IMR-90 (cell line): ENCODE measurements at regions not wholly inside any gene's neighbourhood (a gene's known extent, or its start where the extent isn't known, plus 50 kb on each side); places are given as distances from the start of the nearest gene placed in this dataset.

Experiments
- ATAC-seq: fragments of 200-7000 bp; cut with Tn5 transposase; 2 replicates; pipeline ENCODE4 v1.9.1; 2020; ENCODE audit warnings: low read depth, mild to moderate bottlenecking, moderate library complexity
- BruUV-seq: library from RNA; stranded (reverse); fragments of 400-500 nt; replicated peaks from 2 replicates; lab custom pipeline; 2021; lab: Mats Ljungman, UMichigan
- CTCF ChIA-PET: fragments of 300-600 bp; formaldehyde crosslinking; extraction: SDS; loops from one replicate; lab custom pipeline; 2021; ENCODE audit warnings: antibody characterized with exemption; lab: Yijun Ruan, JAX
- POLR2A ChIA-PET: fragments of 300-600 bp; sonication (Branson Sonifier 250); formaldehyde crosslinking; loops from one replicate; lab custom pipeline; 2022; ENCODE audit warnings: antibody characterized with exemption; ENCODE audit not compliant: unreplicated experiment; lab: Charles Lee
- DNase-seq: peaks from one replicate; pipeline ENCODE4 v3.0.0; 2013
- H2AFZ ChIP-seq: replicated peaks from 2 replicates; pipeline ENCODE3; 2013; ENCODE audit warnings: low read length, mild to moderate bottlenecking; ENCODE audit not compliant: poor library complexity
- H2AK5ac ChIP-seq: 2 replicates; pipeline ENCODE4 v1.6.1; 2013; ENCODE audit warnings: low read depth, low read length, inconsistent platforms
- H2AK9ac ChIP-seq: replicated peaks from 2 replicates; pipeline ENCODE3; 2013; ENCODE audit warnings: mild to moderate bottlenecking, low read depth, low read length, moderate library complexity; ENCODE audit not compliant: poor library complexity
- H2BK120ac ChIP-seq: 2 replicates; pipeline ENCODE4 v1.6.1; 2013; ENCODE audit warnings: low read depth, low read length, inconsistent platforms
- H2BK15ac ChIP-seq: 3 replicates; pipeline ENCODE4 v1.6.1; 2013; ENCODE audit warnings: low read depth, low read length, inconsistent platforms
- H2BK20ac ChIP-seq: 2 replicates; pipeline ENCODE4 v1.6.1; 2013; ENCODE audit warnings: low read depth, mild to moderate bottlenecking, inconsistent platforms, low read length, moderate library complexity
- H2BK5ac ChIP-seq: 2 replicates; pipeline ENCODE4 v1.6.1; 2013; ENCODE audit warnings: mild to moderate bottlenecking, low read depth, low read length, inconsistent platforms; ENCODE audit not compliant: poor library complexity, severe bottlenecking
- H3K14ac ChIP-seq: replicated peaks from 2 replicates; pipeline ENCODE4 v1.6.1; 2013; ENCODE audit warnings: low read depth, low read length, inconsistent platforms
- H3K18ac ChIP-seq: 2 replicates; pipeline ENCODE4 v1.6.1; 2013; ENCODE audit warnings: low read depth, low read length, control low read depth
- H3K23ac ChIP-seq: 2 replicates; pipeline ENCODE4 v1.6.1; 2013; ENCODE audit warnings: low read depth, low read length, inconsistent platforms
- H3K27ac ChIP-seq: 2 replicates; pipeline ENCODE4 v1.5.1; 2013; ENCODE audit warnings: mild to moderate bottlenecking, control low read depth, low read length; ENCODE audit not compliant: insufficient read depth
- H3K27me3 ChIP-seq: 2 replicates; pipeline ENCODE4 v1.6.1; 2013; ENCODE audit warnings: low read length; ENCODE audit not compliant: control insufficient read depth, insufficient read depth
- H3K36me3 ChIP-seq: 2 replicates; pipeline ENCODE4 v1.6.1; 2013; ENCODE audit warnings: low read length, mixed read lengths; ENCODE audit not compliant: control insufficient read depth, insufficient read depth
- H3K4ac ChIP-seq: 2 replicates; pipeline ENCODE4 v1.6.1; 2013; ENCODE audit warnings: low read depth, low read length, inconsistent platforms
- H3K4me1 ChIP-seq: 2 replicates; pipeline ENCODE4 v1.6.1; 2013; ENCODE audit warnings: low read length, mixed read lengths; ENCODE audit not compliant: control insufficient read depth, insufficient read depth
- H3K4me2 ChIP-seq: 2 replicates; pipeline ENCODE4 v1.6.1; 2013; ENCODE audit warnings: low read depth, mild to moderate bottlenecking, control low read depth, low read length, moderate library complexity
- H3K4me3 ChIP-seq: 2 replicates; pipeline ENCODE4 v1.5.1; 2013; ENCODE audit warnings: low read depth, mild to moderate bottlenecking, control low read depth, low read length, moderate library complexity; ENCODE audit not compliant: insufficient read depth
- H3K56ac ChIP-seq: 2 replicates; pipeline ENCODE4 v1.6.1; 2013; ENCODE audit warnings: low read length, inconsistent platforms; ENCODE audit not compliant: insufficient read depth; ENCODE audit errors: extremely low read depth
- H3K79me1 ChIP-seq, 2 experiments: 2 replicates each; pipeline ENCODE4 v1.6.1; 2013; ENCODE audit warnings: low read length in 2 of 2, inconsistent platforms in 1 of 2, low read depth in 1 of 2
- H3K9ac ChIP-seq: 2 replicates; pipeline ENCODE4 v1.6.1; 2013; ENCODE audit warnings: low read depth, low read length, control low read depth
- H3K9me1 ChIP-seq: 2 replicates; pipeline ENCODE4 v1.6.1; 2013; ENCODE audit warnings: low read length, inconsistent platforms; ENCODE audit not compliant: insufficient read depth
- H3K9me3 ChIP-seq: 2 replicates; pipeline ENCODE4 v1.6.1; 2013; ENCODE audit warnings: low read length; ENCODE audit not compliant: control insufficient read depth, insufficient read depth
- H4K20me1 ChIP-seq: 2 replicates; pipeline ENCODE4 v1.6.1; 2013; ENCODE audit warnings: low read length, inconsistent platforms; ENCODE audit not compliant: insufficient read depth
- H4K5ac ChIP-seq: 2 replicates; pipeline ENCODE4 v1.6.1; 2013; ENCODE audit warnings: mild to moderate bottlenecking, low read depth, low read length, control low read depth
- H4K8ac ChIP-seq, 2 experiments: 2 replicates each; pipeline ENCODE4 v1.6.1; 2013; ENCODE audit warnings: low read depth in 2 of 2, low read length in 2 of 2, control low read depth in 1 of 2, inconsistent platforms in 1 of 2
- H4K91ac ChIP-seq: 2 replicates; pipeline ENCODE4 v1.6.1; 2013; ENCODE audit warnings: low read depth, low read length, inconsistent platforms; ENCODE audit not compliant: insufficient read depth
- BHLHE40 ChIP-seq: fragments of 150-350 bp; IDR thresholded peaks from 2 replicates; pipeline ENCODE4 v1.6.1; 2016; ENCODE audit warnings: mild to moderate bottlenecking, low read depth, low read length
- CEBPB ChIP-seq: IDR thresholded peaks from 2 replicates; pipeline ENCODE4 v1.6.1; 2012; ENCODE audit warnings: low read depth, low read length, improper control_type of control experiment
- CHD1 ChIP-seq: IDR thresholded peaks from 2 replicates; pipeline ENCODE4 v1.6.1; 2012; ENCODE audit warnings: low read depth, low read length, improper control_type of control experiment
- FOS ChIP-seq: fragments of 150-350 bp; IDR thresholded peaks from 2 replicates; pipeline ENCODE4 v1.6.1; 2016; ENCODE audit warnings: low read depth, low read length
- MAFK ChIP-seq: IDR thresholded peaks from 2 replicates; pipeline ENCODE4 v1.6.1; 2012; ENCODE audit warnings: low read depth, low read length, improper control_type of control experiment
- MAZ ChIP-seq: IDR thresholded peaks from 2 replicates; pipeline ENCODE4 v1.6.1; 2012; ENCODE audit warnings: low read depth, mild to moderate bottlenecking, low read length, improper control_type of control experiment, moderate library complexity, borderline replicate concordance
- POLR2A ChIP-seq: IDR thresholded peaks from 2 replicates; pipeline ENCODE4 v1.6.1; 2012; ENCODE audit warnings: mild to moderate bottlenecking, low read depth, low read length
- RCOR1 ChIP-seq: IDR thresholded peaks from 2 replicates; pipeline ENCODE4 v1.6.1; 2012; ENCODE audit warnings: mild to moderate bottlenecking, low read length, improper control_type of control experiment; ENCODE audit not compliant: insufficient replicate concordance
- SMC3 ChIP-seq: fragments of 150-350 bp; IDR thresholded peaks from 2 replicates; pipeline ENCODE4 v1.6.1; 2016; ENCODE audit warnings: low read depth, mild to moderate bottlenecking, antibody characterized with exemption, low read length, moderate library complexity
- WGBS, 2 experiments: methylation state at CpG; one replicate each; pipeline versions ENCODE4 v1.1.5 to v1.1.7; 2013; ENCODE audit warnings: missing lambda C conversion rate in 2 of 2; ENCODE audit not compliant: insufficient read length in 1 of 2; ENCODE audit errors: extremely low coverage in 2 of 2; 5-methylcytosine and 5-hydroxymethylcytosine counted together
- dilution Hi-C: fragments of 300-500 bp; cut with HindIII; formaldehyde crosslinking; loops from one replicate; pipeline ENCODE4 v1.14.3; 2018; ENCODE audit warnings: low sequenced_read_pairs; ENCODE audit not compliant: unreplicated experiment
- in situ Hi-C: fragments of 300-500 bp; cut with MboI; formaldehyde crosslinking; loops from 3 replicates; pipeline ENCODE4 v1.14.3; 2019; ENCODE audit warnings: low sequenced_read_pairs, inconsistent platforms, mixed read lengths
- intact Hi-C: fragments of 100-400 bp; cut with micrococcal nuclease; formaldehyde crosslinking; loops from 2 replicates; pipeline ENCODE4 v1.10.0; 2022

DNA sequence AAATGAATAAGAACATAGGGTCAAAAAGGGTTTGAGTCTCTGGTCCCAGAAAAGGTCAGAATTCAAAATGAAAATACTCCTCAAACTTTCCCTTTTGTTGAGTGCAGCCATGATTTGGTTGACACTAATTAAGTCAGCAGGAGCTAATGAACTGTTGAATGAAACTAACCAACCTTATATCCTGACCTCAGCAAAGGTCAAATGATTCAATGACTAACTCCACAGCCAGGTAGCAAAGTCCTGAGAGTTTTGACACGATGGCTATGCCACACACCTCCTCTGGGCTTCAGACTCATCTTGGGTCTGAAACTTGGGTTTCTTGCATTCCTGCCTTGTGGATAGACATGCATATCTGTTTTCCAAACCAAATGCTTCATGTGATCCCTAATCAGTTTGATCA is 172.3 kb downstream of the INO80D start:
- Histone ChIP-seq H3K9me3 (no peaks in the 10 kb centered on the region; the same call in 1 of the 2 replicates), H3K14ac (no peak overlapping the region), H3K9ac (no peak overlapping the region), H2AK5ac (no peak overlapping the region), H3K4me1 (no peaks in the 10 kb centered on the region), H4K8ac (no peak overlapping the region), H3K18ac (no peak overlapping the region), H4K91ac (no peak overlapping the region), H3K4me2 (no peak overlapping the region), H3K27ac (no peak overlapping the region), H2BK20ac (no peak overlapping the region), H3K4me3 (no peak overlapping the region), H3K27me3 (peaks cover 24% of the 10 kb centered on the region), H2BK120ac (no peak overlapping the region), H4K20me1 (no peaks in the 10 kb centered on the region), H3K36me3 (no peaks in the 10 kb centered on the region), H2BK5ac (no peak overlapping the region), H3K56ac (no peak overlapping the region), H3K79me1 (no peaks in the 10 kb centered on the region), H2AK9ac (no peak overlapping the region), H4K5ac (no peak overlapping the region), H2BK15ac (no peak overlapping the region), H3K23ac (no peak overlapping the region), H2AFZ (no peak overlapping the region), H3K9me1 (no peaks in the 10 kb centered on the region), H3K4ac (no peak overlapping the region)
- no peak for DNase-seq
- TF ChIP-seq SMC3 (no peak), FOS (no peak), CEBPB (no peak), MAFK (no peak), POLR2A (no peak), MAZ (no peak), BHLHE40 (no peak), RCOR1 (no peak), CHD1 (no peak)
- dilution Hi-C loops (no loop called here), intact Hi-C loops (no loop called here), in situ Hi-C loops (loop anchor here (25.0 kb wide), 1 partner anchor 1651 kb away; no protein-coding TSS in a partner anchor)
- WGBS, 2 experiments = 40% methylated on average over 1 of the region's 1 CpG; no CpG with 5 or more reads in 1 of the 2 experiments
- POLR2A ChIA-PET = no interaction called here
- no TSS peak for BruUV-seq
- no peak for ATAC-seq
- CTCF ChIA-PET = no interaction called here
